H9 (cell line): ENCODE measurements at regions not wholly inside any gene's neighbourhood (a gene's known extent, or its start where the extent isn't known, plus 50 kb on each side); places are given as distances from the start of the nearest gene placed in this dataset.
"Not testable (repeated sequence)": the region's sequence is repeated elsewhere in the genome, so short reads cannot be mapped to it uniquely, and the experiment has no call there.

Experiments used
- DNase-seq: peaks from one replicate; pipeline ENCODE4 v3.0.0-alpha.2; 2017
- H2AFZ ChIP-seq: one replicate; pipeline ENCODE4 v1.6.1; 2013; ENCODE audit warnings: mild to moderate bottlenecking, low read length, control low read depth, moderate library complexity
- H2AK5ac ChIP-seq: 2 replicates; pipeline ENCODE4 v1.6.1; 2013; ENCODE audit warnings: low read length, control low read depth, mixed read lengths; ENCODE audit not compliant: insufficient read length
- H2BK120ac ChIP-seq: one replicate; pipeline ENCODE4 v1.6.1; 2013; ENCODE audit warnings: low read depth, mild to moderate bottlenecking, low read length, control low read depth, inconsistent platforms; ENCODE audit not compliant: poor library complexity, severe bottlenecking
- H2BK12ac ChIP-seq: 2 replicates; pipeline ENCODE4 v1.6.1; 2013; ENCODE audit warnings: low read length, control low read depth, mixed read lengths, low read depth; ENCODE audit not compliant: insufficient read length
- H2BK15ac ChIP-seq: 2 replicates; pipeline ENCODE4 v1.6.1; 2013; ENCODE audit warnings: low read depth, low read length, control low read depth
- H2BK20ac ChIP-seq: one replicate; pipeline ENCODE4 v1.6.1; 2013; ENCODE audit warnings: low read depth, mild to moderate bottlenecking, low read length, control low read depth, inconsistent platforms; ENCODE audit not compliant: poor library complexity, severe bottlenecking
- H2BK5ac ChIP-seq: 2 replicates; pipeline ENCODE4 v1.6.1; 2013; ENCODE audit warnings: low read length, control low read depth, mixed read lengths; ENCODE audit not compliant: insufficient read length
- H3K14ac ChIP-seq: 2 replicates; pipeline ENCODE4 v1.6.1; 2013; ENCODE audit warnings: low read length, control low read depth; ENCODE audit not compliant: insufficient read depth
- H3K18ac ChIP-seq: 2 replicates; pipeline ENCODE4 v1.6.1; 2013; ENCODE audit warnings: low read depth, mild to moderate bottlenecking, mixed read lengths, low read length, control low read depth; ENCODE audit not compliant: insufficient read length
- H3K23ac ChIP-seq: 2 replicates; pipeline ENCODE4 v1.6.1; 2013; ENCODE audit warnings: low read length, control low read depth, mixed read lengths, low read depth; ENCODE audit not compliant: insufficient read length
- H3K23me2 ChIP-seq: 2 replicates; pipeline ENCODE4 v1.6.1; 2013; ENCODE audit warnings: low read depth, mild to moderate bottlenecking, mixed read lengths, low read length, control low read depth; ENCODE audit not compliant: insufficient read length, poor library complexity, severe bottlenecking
- H3K27ac ChIP-seq: 2 replicates; pipeline ENCODE4 v1.5.1; 2013; ENCODE audit warnings: low read length, control low read depth, mixed read lengths, low read depth; ENCODE audit not compliant: insufficient read length
- H3K27me3 ChIP-seq: 2 replicates; pipeline ENCODE4 v1.6.1; 2013; ENCODE audit warnings: low read length, control low read depth, inconsistent platforms; ENCODE audit not compliant: insufficient read depth
- H3K4ac ChIP-seq: 2 replicates; pipeline ENCODE4 v1.6.1; 2013; ENCODE audit warnings: low read depth, mild to moderate bottlenecking, control low read depth, inconsistent platforms, low read length, moderate library complexity
- H3K4me1 ChIP-seq: 2 replicates; pipeline ENCODE4 v1.6.1; 2013; ENCODE audit warnings: low read length, control low read depth, inconsistent platforms; ENCODE audit not compliant: insufficient read depth
- H3K4me2 ChIP-seq: 2 replicates; pipeline ENCODE4 v1.6.1; 2013; ENCODE audit warnings: low read length, control low read depth, mixed read lengths; ENCODE audit not compliant: insufficient read length, insufficient read depth
- H3K56ac ChIP-seq: 2 replicates; pipeline ENCODE4 v1.6.1; 2013; ENCODE audit warnings: low read depth, mild to moderate bottlenecking, mixed read lengths, low read length, control low read depth; ENCODE audit not compliant: insufficient read length
- H3K79me1 ChIP-seq: 2 replicates; pipeline ENCODE4 v1.6.1; 2013; ENCODE audit warnings: low read depth, mild to moderate bottlenecking, moderate library complexity, low read length, control low read depth, inconsistent platforms; ENCODE audit not compliant: insufficient read depth, poor library complexity, severe bottlenecking
- H3K79me2 ChIP-seq: 2 replicates; pipeline ENCODE4 v1.6.1; 2013; ENCODE audit warnings: low read length, control low read depth, inconsistent platforms; ENCODE audit not compliant: insufficient read depth
- H3K9ac ChIP-seq: 2 replicates; pipeline ENCODE4 v1.6.1; 2013; ENCODE audit warnings: low read length, control low read depth, mixed read lengths; ENCODE audit not compliant: insufficient read length; ENCODE audit errors: extremely low read depth
- H3K9me3 ChIP-seq: one replicate; pipeline ENCODE4 v1.6.1; 2013; ENCODE audit warnings: low read depth, low read length, inconsistent platforms; ENCODE audit not compliant: control insufficient read depth
- H3T11ph ChIP-seq: one replicate; pipeline ENCODE4 v1.6.1; 2013; ENCODE audit warnings: mild to moderate bottlenecking, low read length, control low read depth, inconsistent platforms
- H4K20me1 ChIP-seq: one replicate; pipeline ENCODE4 v1.6.1; 2013; ENCODE audit not compliant: control insufficient read depth, insufficient read length, insufficient read depth
- H4K5ac ChIP-seq: 2 replicates; pipeline ENCODE4 v1.6.1; 2013; ENCODE audit warnings: low read depth, mild to moderate bottlenecking, mixed read lengths, low read length, control low read depth; ENCODE audit not compliant: insufficient read length
- H4K8ac ChIP-seq: replicated peaks from 2 replicates; pipeline ENCODE4 v1.6.1; 2013; ENCODE audit warnings: low read length, control low read depth, mixed read lengths, low read depth; ENCODE audit not compliant: insufficient read length
- H4K91ac ChIP-seq: 2 replicates; pipeline ENCODE4 v1.6.1; 2013; ENCODE audit warnings: low read depth, mild to moderate bottlenecking, moderate library complexity, mixed read lengths, low read length, control low read depth; ENCODE audit not compliant: insufficient read length
- H3K27ac Mint-ChIP-seq, 3 experiments: 2 replicates in 2 of 3; 3 replicates in 1 of 3; pipeline ENCODE4 v1.8.0; 2020 to 2021; ENCODE audit warnings: mixed read lengths in 3 of 3, mild to moderate bottlenecking in 1 of 3, moderate library complexity in 1 of 3
- H3K27me3 Mint-ChIP-seq: 2 replicates; pipeline ENCODE4 v1.8.0; 2021; ENCODE audit warnings: low read depth, mild to moderate bottlenecking, moderate library complexity, mixed read lengths
- H3K36me3 Mint-ChIP-seq, 3 experiments: 2 replicates in 2 of 3; 3 replicates in 1 of 3; pipeline ENCODE4 v1.8.0; 2020 to 2021; ENCODE audit warnings: low read depth in 3 of 3, mixed read lengths in 3 of 3; ENCODE audit not compliant: insufficient read depth in 1 of 3
- H3K4me1 Mint-ChIP-seq, 2 experiments: 2 replicates each; pipeline ENCODE4 v1.8.0; 2020; ENCODE audit warnings: mixed read lengths in 2 of 2
- H3K4me3 Mint-ChIP-seq, 2 experiments: 2 replicates in 1 of 2; 3 replicates in 1 of 2; pipeline ENCODE4 v1.8.0; 2020 to 2021; ENCODE audit warnings: mild to moderate bottlenecking in 2 of 2, mixed read lengths in 2 of 2, moderate library complexity in 1 of 2
- H3K9me3 Mint-ChIP-seq, 2 experiments: 2 replicates in 1 of 2; 3 replicates in 1 of 2; pipeline ENCODE4 v1.8.0; 2020; ENCODE audit warnings: mild to moderate bottlenecking in 2 of 2, mixed read lengths in 2 of 2, moderate library complexity in 1 of 2
- WGBS: extraction: QIAGEN DNeasy Blood & Tissue Kit; methylation state at CpG from one replicate; pipeline ENCODE4 v1.1.7; 2013; ENCODE audit warnings: missing lambda C conversion rate, low lambda C conversion rate, mixed read lengths; ENCODE audit not compliant: insufficient read length; ENCODE audit errors: extremely low coverage; 5-methylcytosine and 5-hydroxymethylcytosine counted together

GRCh38 chr19:34871911-34872310, 54.8 kb upstream of the ZNF30 start:
- H2BK20ac ChIP-seq, H2AFZ ChIP-seq, H3K9me3 ChIP-seq, DNase-seq, H2BK120ac ChIP-seq, H3K4me1 ChIP-seq, H2BK15ac ChIP-seq, H4K5ac ChIP-seq, H3K23me2 ChIP-seq, H2AK5ac ChIP-seq, H3T11ph ChIP-seq, H2BK5ac ChIP-seq, H3K27me3 ChIP-seq, H3K56ac ChIP-seq, H4K8ac ChIP-seq, H3K18ac ChIP-seq, H3K4me3 Mint-ChIP-seq, H3K4ac ChIP-seq, H3K27me3 Mint-ChIP-seq, H3K79me2 ChIP-seq, H3K14ac ChIP-seq, H3K4me2 ChIP-seq, H3K23ac ChIP-seq, H3K36me3 Mint-ChIP-seq, H3K27ac ChIP-seq, H4K91ac ChIP-seq, H2BK12ac ChIP-seq, H4K20me1 ChIP-seq, H3K79me1 ChIP-seq, H3K27ac Mint-ChIP-seq, H3K9ac ChIP-seq, H3K4me1 Mint-ChIP-seq: not testable (repeated sequence)
- WGBS = no CpG with 5 or more reads among the region's 3 CpGs
- peaks cover 0 to 56% of the 10 kb centered on the region in 2 experiments; a peak in 4 of 5 replicates for H3K9me3 Mint-ChIP-seq
